Activated T-helper 1 cell treated with anti-CD3 and anti-CD28 coated beads, Interleukin-12 subunit alpha, Interleukin-12 subunit beta, Interleukin-2, Interleukin-4 antibody, amounts not matched to agents 30 ng/mL and 10 ng/mL and 1 ng/mL, durations not matched to agents 14 hours and 24 hours and 36 hours (primary cell): ENCODE measurements at regions not wholly inside any gene's neighbourhood (a gene's known extent, or its start where the extent isn't known, plus 50 kb on each side); places are given as distances from the start of the nearest gene placed in this dataset.
"Not testable (repeated sequence)": the region's sequence is repeated elsewhere in the genome, so short reads cannot be mapped to it uniquely, and the experiment has no call there.

Source experiments
- DNase-seq: peaks from one replicate; pipeline ENCODE4 v3.0.0; 2021; ENCODE audit warnings: low spot score
- H3K27ac Mint-ChIP-seq: one replicate; pipeline ENCODE4 v1.8.0; 2021; ENCODE audit warnings: mild to moderate bottlenecking, mixed read lengths
- H3K27me3 Mint-ChIP-seq: one replicate; pipeline ENCODE4 v1.8.0; 2022; ENCODE audit warnings: mild to moderate bottlenecking, moderate library complexity, mixed read lengths; ENCODE audit not compliant: insufficient read depth
- H3K36me3 Mint-ChIP-seq: one replicate; pipeline ENCODE4 v1.8.0; 2021; ENCODE audit warnings: low read depth, mixed read lengths
- H3K4me1 Mint-ChIP-seq: one replicate; pipeline ENCODE4 v1.8.0; 2021; ENCODE audit warnings: low read depth, mixed read lengths
- H3K4me3 Mint-ChIP-seq: one replicate; pipeline ENCODE4 v1.8.0; 2021; ENCODE audit warnings: mild to moderate bottlenecking, moderate library complexity, mixed read lengths
- H3K9me3 Mint-ChIP-seq: one replicate; pipeline ENCODE4 v1.8.0; 2021; ENCODE audit warnings: mixed read lengths
- intact Hi-C: fragments of 100-400 bp; cut with micrococcal nuclease; formaldehyde crosslinking; loops from one replicate; pipeline ENCODE4 v1.15.1; 2024

DNA sequence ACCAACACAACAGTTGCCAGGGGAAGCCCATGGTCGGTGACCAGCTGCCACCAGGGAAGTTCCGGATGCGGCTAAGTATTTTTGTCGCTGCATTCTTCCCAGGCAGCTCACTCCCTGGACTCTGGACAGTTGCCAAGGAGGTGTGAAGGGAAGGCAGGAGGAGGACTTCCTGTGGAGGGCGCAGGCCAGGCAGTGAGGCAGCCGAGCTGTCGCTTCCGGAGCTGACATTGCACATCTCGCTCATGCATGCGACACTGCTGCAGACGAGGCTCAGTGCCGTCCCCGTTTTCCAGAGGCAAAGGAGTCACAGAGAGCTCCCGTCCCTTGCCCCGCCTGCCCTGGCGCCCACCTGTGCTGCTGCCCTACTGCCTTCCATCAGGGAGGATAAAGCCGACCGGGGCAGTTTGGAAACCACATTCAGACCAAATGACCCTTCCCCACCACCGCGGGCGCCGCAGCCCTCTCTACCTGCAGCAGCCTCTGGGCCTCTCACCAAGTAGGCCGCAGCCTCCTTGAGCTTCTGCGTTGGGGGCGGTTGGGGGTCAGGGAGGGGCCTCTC is 81.4 kb downstream of the NENF start:
- H3K9me3 Mint-ChIP-seq = no peaks in the 10 kb centered on the region
- H3K4me1 Mint-ChIP-seq = no peaks in the 10 kb centered on the region
- H3K27ac Mint-ChIP-seq = no peak overlapping the region
- intact Hi-C loops = no loop called here
- peaks cover 57% of the 10 kb centered on the region for H3K27me3 Mint-ChIP-seq
- H3K36me3 Mint-ChIP-seq = no peaks in the 10 kb centered on the region
- H3K4me3 Mint-ChIP-seq = no peak overlapping the region
- no peak for DNase-seq

DNA sequence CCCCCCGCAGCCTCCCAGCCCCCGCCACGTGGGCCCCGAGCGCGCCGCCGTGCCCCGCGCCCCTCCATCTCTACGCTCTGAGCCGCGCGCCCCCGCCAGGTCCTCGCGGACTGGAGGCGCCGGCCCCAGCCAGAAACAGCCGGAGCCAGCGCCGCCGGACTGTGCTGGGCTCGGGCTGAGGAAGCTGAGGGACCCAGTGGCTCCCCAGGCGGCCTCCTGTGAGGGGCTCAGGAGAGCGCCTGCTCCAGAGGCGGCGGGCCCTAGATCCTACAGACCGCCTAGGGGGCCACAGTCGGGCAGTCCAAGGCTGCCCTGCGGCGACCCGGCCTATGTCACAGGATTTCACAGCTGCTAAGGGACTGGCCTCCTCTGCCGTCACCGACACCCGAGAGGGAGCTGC is 82.1 kb downstream of the NENF start:
- no peaks in the 10 kb centered on the region for H3K4me1 Mint-ChIP-seq
- no peaks in the 10 kb centered on the region for H3K36me3 Mint-ChIP-seq
- intact Hi-C loops = no loop called here
- H3K4me3 Mint-ChIP-seq = no peak overlapping the region
- H3K9me3 Mint-ChIP-seq = no peaks in the 10 kb centered on the region
- H3K27me3 Mint-ChIP-seq = peaks cover 54% of the 10 kb centered on the region
- no peak for DNase-seq
- no peak overlapping the region for H3K27ac Mint-ChIP-seq

DNA sequence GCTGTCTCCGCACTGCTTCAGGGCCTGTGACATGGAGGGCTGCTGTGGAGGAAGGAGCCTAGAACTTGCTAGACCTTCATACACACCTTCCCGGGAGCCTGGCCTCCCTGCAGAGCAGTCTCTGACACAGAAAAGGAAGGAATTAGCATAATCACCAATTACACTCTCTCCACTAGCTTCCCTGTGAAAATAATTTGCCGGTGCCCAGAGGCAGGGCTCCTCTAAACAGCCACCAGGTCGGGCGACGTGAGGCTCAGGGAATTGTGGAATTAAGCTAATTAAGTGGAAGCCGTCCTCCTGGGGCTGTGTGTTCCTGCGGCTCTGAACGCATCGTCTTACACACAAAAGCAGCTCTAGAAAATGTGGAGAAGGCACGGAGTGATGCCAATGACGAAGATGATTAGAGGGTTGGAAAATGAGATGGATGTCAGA is 82.6 kb downstream of the NENF start:
- Mint-ChIP-seq H3K9me3 (no peaks in the 10 kb centered on the region), H3K27ac (no peak overlapping the region), H3K4me3 (no peak overlapping the region), H3K4me1 (no peaks in the 10 kb centered on the region), H3K27me3 (peaks cover 54% of the 10 kb centered on the region), H3K36me3 (no peaks in the 10 kb centered on the region)
- DNase-seq = no peak
- intact Hi-C loops = no loop called here

DNA sequence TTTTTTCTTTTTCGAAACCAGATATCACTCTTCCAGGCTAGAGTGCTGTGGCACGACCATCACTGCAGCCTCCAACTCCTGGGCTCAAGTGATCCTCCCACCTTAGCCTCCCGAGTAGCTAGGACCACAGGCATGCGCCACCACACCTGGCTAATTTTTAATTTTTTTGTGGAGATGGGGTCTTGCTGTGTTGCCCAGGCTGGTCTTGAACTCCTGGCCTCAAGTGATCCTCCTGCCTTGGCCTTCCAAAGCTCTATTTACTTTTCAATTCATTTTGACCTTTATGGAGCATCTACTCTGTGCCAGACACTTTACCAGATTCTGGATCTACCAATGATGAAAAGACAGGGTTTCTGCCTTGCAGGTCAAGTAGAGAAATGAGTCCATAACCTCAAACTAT is 83.3 kb downstream of the NENF start:
- DNase-seq, H3K9me3 Mint-ChIP-seq, H3K4me3 Mint-ChIP-seq, intact Hi-C loops, H3K4me1 Mint-ChIP-seq, H3K27ac Mint-ChIP-seq, H3K36me3 Mint-ChIP-seq: not testable (repeated sequence)
- H3K27me3 Mint-ChIP-seq = peaks cover 50% of the 10 kb centered on the region

DNA sequence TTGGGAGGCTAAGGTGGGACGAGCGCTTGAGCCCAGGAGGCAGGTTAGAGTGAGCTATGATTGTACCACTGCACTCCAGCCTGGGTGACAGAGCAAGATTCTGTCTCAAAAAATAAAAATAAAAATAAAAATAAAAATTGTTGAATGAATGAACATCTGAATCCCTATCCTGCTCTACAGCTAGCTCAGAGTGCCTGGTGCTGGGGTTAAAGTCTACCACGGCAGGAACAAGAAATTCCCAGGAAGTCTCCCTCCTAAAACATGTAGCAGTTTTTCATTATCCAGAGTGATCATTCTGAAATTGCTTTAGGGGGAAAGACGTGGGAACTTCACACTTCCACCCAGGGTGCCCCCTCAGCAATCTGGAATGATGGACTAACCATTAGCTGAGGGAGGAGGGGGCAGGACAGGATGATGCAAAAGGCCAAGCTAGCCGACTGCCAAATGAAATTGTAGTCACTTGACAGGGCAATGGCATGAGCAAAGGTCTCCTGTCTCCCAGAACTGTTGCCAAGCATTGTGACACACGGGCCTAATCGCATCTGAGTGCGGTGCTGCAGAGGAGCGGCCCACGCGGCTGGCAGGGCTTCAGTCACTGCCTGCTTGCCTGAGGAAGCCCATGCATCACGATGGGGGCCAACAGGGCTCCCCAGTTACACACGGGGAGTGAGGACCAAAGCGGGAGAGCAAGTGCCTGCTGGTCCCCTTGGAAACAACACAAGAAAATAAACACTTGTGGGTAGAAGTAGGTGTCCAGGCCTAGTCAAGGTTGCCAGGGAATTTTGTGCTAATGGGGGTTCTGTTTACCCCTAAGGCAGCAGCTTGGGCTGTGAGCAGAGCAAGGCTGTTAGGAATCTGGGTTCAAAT is 85.7 kb downstream of the NENF start:
- Mint-ChIP-seq H3K36me3 (no peaks in the 10 kb centered on the region), H3K27ac (no peak overlapping the region), H3K27me3 (peaks cover 40% of the 10 kb centered on the region), H3K4me3 (no peak overlapping the region), H3K9me3 (no peaks in the 10 kb centered on the region), H3K4me1 (no peaks in the 10 kb centered on the region)
- intact Hi-C loops = no loop called here
- DNase-seq = no peak

DNA sequence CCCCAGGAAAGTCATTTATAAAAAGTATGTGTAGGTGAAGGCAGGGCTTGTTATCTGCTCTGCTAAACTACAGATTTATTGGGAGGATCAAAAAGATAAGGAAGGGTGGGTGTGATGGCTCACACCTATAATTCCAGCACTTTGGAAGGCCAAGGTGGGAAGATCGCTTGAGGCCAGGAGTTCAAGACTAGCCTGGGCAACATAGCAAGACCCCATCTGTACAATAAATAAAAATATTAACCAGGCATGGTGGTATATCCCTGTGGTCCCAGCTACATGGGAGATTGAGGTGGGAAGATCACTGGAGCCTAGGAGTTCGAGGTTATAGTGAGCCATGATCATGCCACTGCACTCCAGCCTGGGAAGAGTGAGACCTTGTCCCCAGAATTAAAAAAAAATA is 86.4 kb downstream of the NENF start:
- DNase-seq = no peak
- no peaks in the 10 kb centered on the region for H3K36me3 Mint-ChIP-seq
- H3K4me1 Mint-ChIP-seq = no peaks in the 10 kb centered on the region
- peaks cover 34% of the 10 kb centered on the region for H3K27me3 Mint-ChIP-seq
- intact Hi-C loops = no loop called here
- no peaks in the 10 kb centered on the region for H3K9me3 Mint-ChIP-seq
- H3K4me3 Mint-ChIP-seq = no peak overlapping the region
- no peak overlapping the region for H3K27ac Mint-ChIP-seq

DNA sequence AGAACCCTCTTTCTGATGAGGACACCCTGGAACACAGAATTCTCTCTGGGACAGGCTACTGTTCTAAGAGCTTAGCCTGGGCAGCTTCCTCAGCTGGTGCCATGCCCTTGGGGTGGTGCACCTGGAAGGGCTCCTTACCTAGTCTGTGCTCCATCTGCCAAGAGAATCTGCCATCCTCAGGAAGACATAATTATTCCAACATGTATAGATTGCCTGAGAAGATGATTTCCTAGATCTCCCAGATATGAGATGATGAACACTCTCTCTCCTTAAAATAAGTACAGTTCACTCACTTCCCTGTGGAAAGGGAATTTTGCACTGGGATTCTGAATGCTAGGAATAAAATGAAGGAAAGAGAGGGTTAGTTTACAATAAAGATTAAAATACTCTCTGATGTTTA is 87.6 kb downstream of the NENF start:
- H3K36me3 Mint-ChIP-seq = no peaks in the 10 kb centered on the region
- H3K27me3 Mint-ChIP-seq = peaks cover 31% of the 10 kb centered on the region
- H3K4me1 Mint-ChIP-seq = no peaks in the 10 kb centered on the region
- H3K9me3 Mint-ChIP-seq = no peaks in the 10 kb centered on the region
- no peak overlapping the region for H3K27ac Mint-ChIP-seq
- no peak for DNase-seq
- H3K4me3 Mint-ChIP-seq = no peak overlapping the region
- intact Hi-C loops = no loop called here

DNA sequence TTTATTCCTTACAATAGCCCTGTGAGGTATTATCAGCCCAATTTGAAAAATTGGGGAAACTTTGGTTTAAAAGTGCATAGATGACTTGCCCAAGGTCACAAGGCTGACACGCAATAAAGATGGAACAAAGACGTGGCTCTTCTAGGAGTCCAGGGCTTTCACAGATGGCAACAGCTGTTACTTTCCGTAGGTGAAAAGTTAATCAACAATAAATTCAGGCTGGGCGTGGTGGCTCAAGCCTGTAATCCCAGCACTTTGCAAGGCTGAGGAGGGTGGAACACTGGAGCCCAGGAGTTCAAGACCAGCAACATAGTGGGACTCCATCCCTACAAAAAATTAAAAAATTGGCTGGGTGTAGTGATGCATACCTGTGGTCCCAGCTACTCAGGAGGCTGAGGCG is 87.8 kb upstream of the ATF3 start:
- peaks cover 33% of the 10 kb centered on the region for H3K27me3 Mint-ChIP-seq
- intact Hi-C loops = no loop called here

DNA sequence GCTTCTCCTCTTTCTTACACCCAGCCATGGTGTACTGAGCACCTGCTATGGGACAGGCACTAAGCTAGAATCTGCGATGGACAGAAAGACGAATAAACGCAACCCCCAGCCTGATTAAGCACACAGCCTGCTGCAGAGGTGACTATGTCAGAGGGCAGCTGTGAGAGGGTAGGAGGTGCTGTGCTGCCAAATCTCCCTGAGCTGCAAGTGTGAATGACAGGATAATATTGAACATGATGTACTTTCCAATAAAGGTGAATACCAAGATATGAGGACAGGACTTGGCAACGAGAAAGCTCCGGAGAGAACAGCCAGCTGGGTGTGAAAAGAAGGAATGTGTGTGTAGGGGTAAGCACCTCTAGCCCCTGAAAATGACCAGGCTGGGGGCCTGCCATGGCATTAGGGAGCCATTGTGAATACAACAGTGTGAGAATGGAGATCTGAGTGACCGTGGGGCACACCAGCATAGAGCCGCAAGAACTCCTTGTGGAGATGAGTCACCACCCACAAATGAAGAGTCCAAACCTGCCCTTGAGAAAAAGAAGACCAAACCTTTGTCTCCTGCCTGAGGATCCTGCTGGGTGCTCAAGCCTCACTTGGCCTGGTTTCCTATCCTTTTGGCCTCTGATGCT is 83.0 kb upstream of the ATF3 start:
- intact Hi-C loops = no loop called here
- Mint-ChIP-seq H3K27me3 (peaks cover 19% of the 10 kb centered on the region), H3K27ac (no peak overlapping the region)

More for the DNA sequence above, 87.8 kb upstream of the ATF3 start:
- Mint-ChIP-seq H3K9me3 (no peaks in the 10 kb centered on the region), H3K27ac (no peak overlapping the region), H3K4me1 (no peaks in the 10 kb centered on the region), H3K4me3 (no peak overlapping the region), H3K36me3 (no peaks in the 10 kb centered on the region)
- no peak for DNase-seq

DNA sequence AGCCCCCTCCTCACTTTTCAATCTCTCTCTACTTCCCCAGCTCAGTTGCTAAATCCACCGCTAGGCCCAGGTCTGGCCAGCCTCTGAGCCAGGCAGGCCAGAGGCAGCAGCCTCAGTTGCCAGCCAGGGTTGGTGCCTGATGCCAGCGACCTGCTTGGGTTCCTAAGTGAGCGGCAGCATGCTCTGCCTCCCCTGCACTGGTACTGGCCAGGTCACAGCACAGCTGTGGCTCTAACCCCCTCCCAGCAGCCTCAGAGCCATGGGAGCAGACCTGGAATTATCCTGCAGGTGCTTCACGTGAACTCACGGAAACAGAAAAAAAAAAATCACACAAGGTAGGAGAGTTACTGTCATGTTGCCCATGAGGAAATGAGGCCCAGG is 82.5 kb upstream of the ATF3 start:
- Mint-ChIP-seq H3K9me3 (no peaks in the 10 kb centered on the region), H3K4me3 (no peak overlapping the region), H3K27ac (no peak overlapping the region), H3K27me3 (peaks cover 24% of the 10 kb centered on the region), H3K4me1 (no peaks in the 10 kb centered on the region), H3K36me3 (no peaks in the 10 kb centered on the region)
- no peak for DNase-seq
- intact Hi-C loops = no loop called here

More for the DNA sequence above, 83.0 kb upstream of the ATF3 start:
- Mint-ChIP-seq H3K4me3 (no peak overlapping the region), H3K36me3 (no peaks in the 10 kb centered on the region), H3K4me1 (no peaks in the 10 kb centered on the region), H3K9me3 (no peaks in the 10 kb centered on the region)
- DNase-seq = no peak

DNA sequence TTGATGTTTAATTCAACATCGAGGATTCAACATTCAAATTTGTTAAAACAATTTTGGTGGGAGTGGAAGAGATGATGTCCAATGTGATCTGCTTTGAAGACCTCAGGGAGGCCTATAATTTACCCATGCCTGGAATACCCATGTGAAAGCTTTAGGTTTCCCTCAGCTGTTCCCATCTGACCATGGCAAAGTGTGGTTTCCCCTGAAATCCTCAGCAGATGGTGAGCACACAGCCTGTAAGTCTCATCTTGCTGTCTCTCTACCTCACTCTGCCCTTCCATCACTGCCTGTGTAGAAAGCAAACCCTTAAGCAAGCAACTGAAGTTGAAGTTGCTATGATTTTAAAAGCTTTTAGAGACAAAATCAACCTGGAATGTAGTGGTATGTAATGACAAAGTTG is 80.1 kb upstream of the ATF3 start:
- no peaks in the 10 kb centered on the region for H3K4me1 Mint-ChIP-seq
- no peaks in the 10 kb centered on the region for H3K36me3 Mint-ChIP-seq
- H3K4me3 Mint-ChIP-seq = no peak overlapping the region
- intact Hi-C loops = no loop called here
- no peak for DNase-seq
- peaks cover 23% of the 10 kb centered on the region for H3K27me3 Mint-ChIP-seq
- H3K9me3 Mint-ChIP-seq = no peaks in the 10 kb centered on the region
- H3K27ac Mint-ChIP-seq = no peak overlapping the region

DNA sequence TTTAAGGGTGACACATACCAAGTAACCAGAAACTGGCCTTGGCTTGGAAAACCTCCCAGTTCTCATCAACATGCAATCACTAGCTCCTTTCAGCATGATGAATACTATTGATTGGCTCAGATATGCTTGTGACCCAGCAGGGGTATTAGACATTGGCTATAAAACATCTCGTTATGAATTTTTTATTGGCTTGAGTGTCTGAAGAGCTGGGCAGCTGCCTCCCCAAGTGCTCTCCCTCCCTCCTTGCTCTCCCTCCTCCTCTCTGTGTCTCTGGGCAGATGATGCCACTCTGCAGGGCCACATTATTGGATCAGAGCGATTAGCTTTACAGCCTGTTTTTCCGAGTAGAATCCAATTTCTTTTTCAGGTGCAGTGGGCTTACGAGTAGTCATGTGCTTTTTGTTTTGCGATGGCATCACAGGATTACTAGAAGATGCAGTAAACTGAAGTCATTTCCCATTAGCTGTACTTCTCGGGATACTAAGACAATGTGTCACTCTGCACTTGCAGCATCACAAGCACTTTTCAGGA is 79.3 kb upstream of the ATF3 start:
- Mint-ChIP-seq H3K4me3 (no peak overlapping the region), H3K4me1 (no peaks in the 10 kb centered on the region), H3K9me3 (no peaks in the 10 kb centered on the region), H3K27me3 (peaks cover 25% of the 10 kb centered on the region), H3K27ac (no peak overlapping the region), H3K36me3 (no peaks in the 10 kb centered on the region)
- no peak for DNase-seq
- intact Hi-C loops = no loop called here

DNA sequence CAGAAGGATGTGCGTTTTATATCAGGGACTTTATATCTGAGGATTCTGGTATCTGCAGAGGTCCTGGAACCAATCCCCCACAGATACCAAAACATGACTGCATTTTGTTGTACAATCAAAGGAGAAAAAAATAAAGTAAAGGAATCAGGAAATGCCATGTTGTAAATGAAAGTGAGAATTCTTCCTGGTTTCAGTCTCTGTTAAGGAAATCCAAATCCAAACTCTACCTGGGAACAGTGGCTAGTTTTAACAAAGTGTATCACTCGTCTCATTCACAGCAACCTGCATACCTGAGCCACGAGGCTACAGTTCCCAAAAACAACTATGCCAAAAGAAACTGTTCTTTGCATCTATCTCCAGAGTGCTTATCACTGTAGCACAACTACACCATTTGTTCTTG is 77.3 kb upstream of the ATF3 start:
- H3K27me3 Mint-ChIP-seq = peaks cover 20% of the 10 kb centered on the region
- H3K4me3 Mint-ChIP-seq = no peak overlapping the region
- no peak for DNase-seq
- intact Hi-C loops = no loop called here
- no peak overlapping the region for H3K27ac Mint-ChIP-seq
- no peaks in the 10 kb centered on the region for H3K36me3 Mint-ChIP-seq
- H3K4me1 Mint-ChIP-seq = no peaks in the 10 kb centered on the region
- no peaks in the 10 kb centered on the region for H3K9me3 Mint-ChIP-seq
